HG03558 (cell line): ENCODE measurements at regions not wholly inside any gene's neighbourhood (a gene's known extent, or its start where the extent isn't known, plus 50 kb on each side); places are given as distances from the start of the nearest gene placed in this dataset.

ENCODE experiments used
- ATAC-seq: cut with Tn5 transposase; IDR thresholded peaks from one replicate; pipeline ENCODE4 v1.9.1; 2021; ENCODE audit warnings: moderate number of reproducible peaks; ENCODE audit not compliant: unreplicated experiment; ENCODE audit errors: extremely low read depth

DNA sequence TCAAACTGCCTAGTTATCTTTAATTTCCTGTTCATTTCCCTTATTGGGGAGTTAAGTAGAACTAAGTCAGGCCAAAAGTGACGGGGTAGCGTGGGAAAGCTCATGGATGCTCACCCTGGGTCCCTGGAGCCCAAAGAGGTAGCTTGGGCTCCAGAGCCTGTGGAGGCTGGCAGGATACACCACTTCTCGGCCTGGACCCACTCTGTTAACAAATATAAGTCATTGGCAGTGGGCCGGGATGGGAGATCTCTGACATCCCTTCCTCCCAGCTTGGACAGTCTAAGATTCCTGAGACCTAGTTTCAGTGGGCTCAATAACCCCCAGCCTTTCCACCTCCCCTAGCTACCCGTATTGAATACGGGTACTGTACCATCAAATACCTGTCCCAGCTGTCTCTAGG is 106.1 kb downstream of the EFNB1 start:
- ATAC-seq, result no peak

DNA sequence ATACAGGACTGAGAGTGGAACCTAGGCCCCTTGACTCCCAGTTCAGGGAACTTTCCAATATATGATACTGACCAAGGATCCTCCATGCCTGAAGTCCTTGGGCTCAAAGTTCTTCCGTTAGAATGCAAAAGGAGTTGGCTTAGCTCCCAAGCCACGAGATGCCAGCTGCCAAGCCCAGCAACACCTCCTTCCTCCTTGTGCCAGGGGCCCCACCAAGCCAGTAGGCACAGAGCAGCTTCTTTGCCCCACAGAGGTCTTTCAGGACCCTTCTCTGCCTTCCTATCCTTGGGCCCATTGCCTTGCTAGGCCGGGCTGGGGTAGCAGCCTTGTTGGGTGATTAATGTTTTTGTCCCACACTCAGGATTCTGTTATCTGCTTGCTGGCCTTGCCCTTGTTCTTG is 105.6 kb downstream of the EFNB1 start:
- ATAC-seq, result no peak

DNA sequence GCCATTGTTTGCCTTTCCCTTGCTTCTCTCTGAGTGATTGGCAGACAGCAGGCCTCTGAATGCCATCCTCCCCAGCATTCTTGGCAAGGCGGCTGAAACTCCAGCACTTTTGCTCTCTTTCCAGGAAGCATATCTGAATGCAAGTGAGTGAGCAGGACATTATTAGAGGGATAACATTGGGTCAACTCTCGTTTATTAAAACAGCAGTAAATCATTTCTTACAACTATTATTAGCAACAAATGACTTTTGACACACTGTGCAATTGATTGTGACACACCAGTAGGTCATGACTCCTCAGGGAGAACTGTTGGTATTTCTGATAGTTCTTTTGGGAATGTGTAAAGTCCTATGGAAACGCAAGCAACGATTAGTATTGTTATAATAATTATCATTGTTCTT is 103.8 kb downstream of the EFNB1 start:
- ATAC-seq, result no peak

DNA sequence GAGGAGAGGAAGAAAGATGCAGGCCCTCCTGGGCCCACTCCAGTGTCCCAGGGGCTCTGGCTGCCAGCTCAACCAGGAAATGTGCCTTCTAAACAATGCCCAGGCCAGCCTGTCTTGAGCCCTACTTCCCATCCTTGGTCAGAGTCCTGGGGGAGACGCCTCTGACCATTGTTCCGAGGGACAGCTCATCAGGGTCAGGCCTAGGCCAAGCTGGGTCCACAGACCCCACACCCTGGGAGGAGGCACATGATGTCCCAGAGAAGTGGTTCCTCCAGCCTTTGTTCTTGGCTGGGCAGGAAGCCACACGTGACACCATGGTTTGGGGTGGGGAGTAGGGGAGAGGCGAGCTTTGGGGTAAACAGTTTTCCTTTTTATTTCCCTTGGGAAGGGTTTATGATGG is 102.5 kb downstream of the EFNB1 start:
- ATAC-seq, result no peak

DNA sequence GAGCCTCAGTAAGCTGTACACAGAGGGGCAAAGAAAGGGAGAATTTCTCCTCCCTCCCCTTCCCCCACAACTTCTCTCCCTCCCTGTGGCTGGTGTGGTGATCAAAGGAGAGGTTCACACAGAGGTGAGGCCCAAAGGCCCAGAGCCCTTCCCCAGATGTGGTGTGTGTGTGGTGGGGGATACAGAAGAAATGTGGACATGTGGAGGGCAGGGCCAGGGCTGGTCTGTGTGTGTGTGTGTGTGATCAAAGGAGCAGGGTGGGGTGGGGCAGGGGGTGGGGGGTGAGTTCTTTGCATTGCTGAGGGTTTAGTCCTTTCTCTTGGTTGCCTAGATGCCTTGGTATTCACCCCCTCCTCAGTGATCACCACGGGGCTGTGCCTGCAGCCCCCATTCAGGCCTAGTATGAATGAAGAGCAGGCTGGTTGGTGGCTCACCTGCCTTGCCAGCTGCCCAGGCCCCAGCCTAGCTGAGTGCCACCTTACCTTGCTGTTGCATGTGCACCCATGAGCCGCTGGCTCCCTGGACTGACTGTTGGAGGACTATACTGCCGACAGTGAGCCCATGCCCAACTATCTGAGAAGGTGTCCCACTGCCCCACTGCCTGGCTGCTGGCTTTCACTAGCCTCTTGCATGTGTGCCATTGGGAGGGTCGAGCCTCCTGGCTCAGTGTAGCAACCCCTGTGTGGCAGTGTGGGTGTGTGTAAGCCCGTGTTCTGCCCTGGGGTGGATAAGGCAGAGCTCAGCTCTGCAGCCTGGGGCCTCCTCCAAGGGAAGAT is 101.9 kb downstream of the EFNB1 start:
- no peak for ATAC-seq

DNA sequence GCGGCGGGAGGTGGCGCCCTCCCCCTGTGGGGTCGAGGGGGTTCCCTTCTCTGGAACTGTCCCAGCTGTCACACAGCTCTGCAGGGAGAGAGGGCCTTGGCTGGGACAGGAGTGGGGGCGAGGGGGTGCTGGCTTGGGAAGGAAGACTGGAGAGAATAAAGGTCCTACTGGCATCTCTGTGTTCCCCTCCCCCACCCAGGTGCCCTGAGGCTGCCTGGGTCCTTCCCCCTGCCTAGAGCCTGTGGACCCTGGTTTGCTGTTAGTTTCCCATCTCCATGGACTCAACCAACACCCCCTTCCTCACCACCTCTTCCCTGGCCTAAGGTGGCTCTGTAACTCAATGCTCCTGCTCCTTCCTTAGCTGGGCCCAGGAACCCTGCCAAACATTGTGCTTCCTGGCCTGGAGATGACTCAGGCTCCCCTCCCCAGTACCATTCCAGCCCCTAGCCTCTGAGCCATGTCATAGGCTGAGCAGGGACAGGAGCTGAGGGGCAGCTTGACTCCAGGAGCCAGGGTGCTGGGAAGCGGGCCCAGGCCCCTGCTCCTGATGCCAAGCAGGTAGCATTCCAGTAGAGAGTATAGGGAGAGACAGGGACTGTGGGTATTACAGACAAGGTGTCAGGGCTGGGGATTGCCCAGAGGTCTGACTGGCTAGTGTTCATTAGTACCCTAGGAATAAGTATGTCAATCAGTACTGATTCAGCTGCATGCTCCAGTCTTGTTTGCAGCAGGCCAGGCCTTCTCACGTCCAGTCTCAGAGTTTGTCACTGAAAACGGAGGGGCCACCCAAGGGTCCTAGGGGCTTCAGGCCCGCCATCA is 100.7 kb downstream of the EFNB1 start:
- no peak for ATAC-seq

DNA sequence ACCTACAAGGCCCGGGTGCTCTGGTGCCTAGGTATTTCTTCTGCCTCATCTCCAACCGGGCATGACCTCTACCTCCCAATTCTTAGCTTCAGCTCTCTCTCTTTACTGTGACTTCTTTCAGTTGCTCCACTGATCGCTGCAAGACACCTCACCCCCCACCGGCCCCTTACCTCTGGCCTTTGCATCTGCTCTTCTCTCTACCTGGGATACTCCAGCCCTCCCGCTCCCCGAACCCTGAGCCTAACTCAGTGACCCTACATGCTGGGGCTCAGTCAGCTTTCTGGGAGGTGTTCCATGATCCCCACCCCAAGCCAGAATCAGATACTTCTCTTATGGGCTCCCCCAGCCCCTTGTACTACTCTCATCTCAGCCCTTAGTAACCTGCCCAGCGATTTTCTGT is 99.6 kb downstream of the EFNB1 start:
- no peak for ATAC-seq

DNA sequence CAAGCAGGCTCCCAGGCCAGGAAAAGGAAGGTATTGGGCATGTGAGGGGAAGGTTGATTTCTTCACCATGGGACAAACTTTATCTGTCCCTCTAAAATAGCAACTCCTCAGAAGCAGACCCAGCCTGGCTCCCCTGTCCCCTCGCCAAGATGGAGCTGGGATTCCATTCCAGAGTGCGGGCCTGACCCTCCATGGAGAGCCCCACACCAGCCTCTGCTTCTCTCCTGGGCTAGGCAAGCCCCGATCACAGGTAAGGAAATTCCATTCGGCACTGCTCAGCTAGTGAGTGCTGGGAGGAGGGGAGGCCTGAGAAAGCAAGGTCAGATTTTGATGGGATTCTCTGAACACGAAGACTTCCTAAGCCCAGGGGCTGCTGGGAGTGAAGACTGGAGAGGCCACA is 98.4 kb downstream of the EFNB1 start:
- no peak for ATAC-seq

DNA sequence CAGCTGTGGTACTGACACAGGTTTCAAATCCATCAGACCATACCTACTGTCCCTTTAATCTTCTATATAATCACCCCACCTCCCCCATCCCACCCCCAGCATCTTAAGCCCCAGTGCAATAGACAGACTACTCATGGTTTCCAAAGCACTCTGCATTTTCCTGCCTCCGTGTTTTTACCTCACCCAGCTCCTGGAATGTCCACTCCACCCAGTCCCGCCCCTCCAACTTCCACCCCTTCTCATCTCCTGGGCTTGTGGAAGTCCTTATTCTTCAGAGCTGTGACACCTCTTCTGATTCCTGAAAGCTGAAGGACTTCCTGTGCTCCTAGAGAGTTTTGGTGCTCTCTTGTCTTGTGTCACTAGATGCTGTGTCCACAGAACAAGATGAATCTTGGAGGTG is 94.3 kb downstream of the EFNB1 start:
- no peak for ATAC-seq

DNA sequence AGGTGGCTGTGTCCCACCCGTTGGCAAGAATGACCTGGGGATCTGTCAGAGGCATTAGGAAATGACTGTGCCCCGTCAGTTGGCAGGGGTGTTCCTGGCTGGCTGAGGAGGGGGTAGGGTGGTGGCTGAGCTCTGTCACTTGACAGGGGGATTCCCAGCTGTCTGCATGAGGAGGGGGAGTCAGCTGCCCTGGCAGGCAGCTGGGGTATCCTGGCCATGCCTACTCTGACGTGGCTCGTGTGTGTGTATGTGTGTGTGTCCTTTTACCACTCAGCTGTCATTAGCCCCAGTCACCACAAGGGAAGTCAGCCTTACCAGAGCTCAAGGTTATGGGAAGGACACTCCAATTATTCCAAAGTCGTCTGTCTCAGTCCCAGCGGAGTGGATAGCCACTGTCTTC is 93.2 kb downstream of the EFNB1 start:
- no peak for ATAC-seq

DNA sequence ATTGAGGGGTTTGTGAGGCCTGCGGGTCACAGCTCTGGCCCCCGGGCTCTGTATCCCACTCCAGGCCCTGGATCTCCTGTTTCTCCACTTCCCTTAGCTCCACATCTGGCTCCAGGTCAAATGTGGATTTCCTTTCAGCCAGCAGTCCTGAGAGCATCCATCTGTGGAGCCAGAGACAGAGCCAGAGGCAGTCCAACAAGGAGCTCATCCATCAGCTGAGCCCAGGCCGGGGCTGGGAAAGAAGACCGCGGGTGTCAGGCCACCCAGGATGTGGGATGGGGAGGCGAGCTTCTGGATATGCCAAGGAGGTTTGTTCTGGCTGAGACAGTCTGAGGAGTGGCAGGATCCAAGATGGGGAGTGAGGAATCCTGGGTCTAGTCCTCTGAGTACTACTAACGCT is 91.7 kb downstream of the EFNB1 start:
- ATAC-seq, result no peak

DNA sequence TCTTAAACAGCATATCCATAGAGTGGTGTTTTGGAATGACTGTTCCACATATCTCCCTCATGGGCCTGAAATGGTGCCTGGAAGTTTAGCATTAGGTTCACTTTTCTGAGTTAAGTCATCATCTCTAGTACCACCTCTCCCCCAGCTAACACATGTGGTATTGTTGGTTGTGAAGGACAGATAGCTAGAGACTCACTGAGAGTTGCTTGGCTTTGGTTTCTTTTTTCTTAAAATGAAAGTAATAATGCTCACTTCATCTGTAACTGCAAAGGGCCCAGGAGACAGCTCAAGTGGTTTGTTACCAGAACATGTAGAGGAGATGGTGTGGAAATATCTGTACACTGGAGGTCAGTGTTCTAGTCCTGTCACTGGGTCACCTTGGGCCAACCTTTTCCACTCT is 90.9 kb downstream of the EFNB1 start:
- no peak for ATAC-seq

DNA sequence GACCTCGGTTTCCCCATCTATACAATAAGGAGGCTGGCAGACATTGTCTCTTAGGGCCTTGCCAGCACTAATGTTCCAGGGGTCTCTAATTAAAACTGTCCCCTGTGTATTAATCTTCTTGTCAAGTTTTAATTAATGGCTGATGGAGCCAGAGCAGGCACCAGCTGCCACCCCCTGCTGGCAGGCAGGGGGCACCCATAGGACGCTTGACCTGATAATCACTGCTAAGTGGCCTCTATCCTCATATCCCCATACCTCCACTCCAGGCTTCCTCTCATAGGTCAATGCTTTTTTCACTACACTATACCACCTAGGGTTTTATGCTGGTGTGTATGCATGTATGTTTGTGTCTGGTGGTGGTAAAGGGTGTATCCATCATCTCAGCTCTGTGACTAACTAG is 89.4 kb downstream of the EFNB1 start:
- ATAC-seq, result no peak

DNA sequence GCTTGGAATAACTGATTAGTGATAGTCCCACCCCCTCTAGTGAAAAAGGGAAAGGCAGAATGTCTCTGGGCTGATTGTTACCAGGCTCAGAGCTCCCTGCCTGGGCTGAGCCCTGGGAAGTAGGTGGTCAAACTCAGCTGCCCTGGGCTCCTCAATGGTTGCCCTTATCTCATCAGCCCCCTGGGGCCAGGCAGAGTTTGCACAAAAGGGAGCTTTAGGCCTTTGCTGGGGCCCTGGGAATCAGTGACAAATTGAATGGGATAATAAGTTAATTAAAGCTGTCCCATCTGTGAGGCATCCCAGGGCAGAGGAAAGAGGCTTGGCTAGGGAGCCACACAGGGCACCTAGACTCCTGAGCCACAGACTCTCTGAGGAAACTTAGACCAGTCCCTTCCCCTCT is 89.0 kb downstream of the EFNB1 start:
- no peak for ATAC-seq

DNA sequence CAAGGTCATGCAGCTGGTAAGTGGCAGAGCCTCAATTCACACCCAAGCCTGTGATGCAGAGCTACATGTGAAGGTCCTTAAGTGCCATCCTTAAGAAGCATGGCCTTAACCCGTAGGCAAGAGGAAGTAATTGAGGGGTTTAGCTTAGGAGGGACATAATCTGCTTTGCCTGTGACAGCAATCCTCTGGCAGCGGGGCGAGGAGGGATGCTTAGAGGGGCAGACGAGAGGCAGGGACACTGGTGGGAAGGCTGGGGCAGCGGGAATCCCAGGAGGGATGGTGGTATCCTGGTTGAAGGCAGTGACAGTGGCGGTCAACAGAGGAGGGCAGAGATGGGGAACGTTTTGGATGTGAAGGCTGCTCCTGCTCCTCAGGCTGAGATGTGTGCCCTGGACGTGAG is 88.1 kb downstream of the EFNB1 start:
- ATAC-seq, result no peak

DNA sequence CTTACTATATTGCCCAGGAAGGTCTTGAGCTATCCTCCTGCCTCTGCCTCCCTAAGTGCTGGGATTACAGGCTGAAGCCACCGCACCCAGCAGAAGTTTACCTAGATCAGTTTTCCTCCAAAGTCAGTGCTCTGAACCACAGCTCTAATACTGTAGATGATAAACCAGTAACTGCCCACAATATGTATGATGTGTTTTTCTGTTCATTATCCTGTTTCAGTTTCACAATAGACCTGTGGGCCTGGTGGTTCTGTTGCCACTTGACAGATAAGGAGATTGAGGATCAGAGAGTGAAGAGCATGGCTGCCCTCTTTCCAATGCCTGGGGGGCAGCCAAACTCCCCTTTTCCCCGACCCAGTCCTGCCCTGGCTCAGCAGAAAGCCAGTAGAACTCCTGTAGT is 87.0 kb downstream of the EFNB1 start:
- ATAC-seq, result no peak

DNA sequence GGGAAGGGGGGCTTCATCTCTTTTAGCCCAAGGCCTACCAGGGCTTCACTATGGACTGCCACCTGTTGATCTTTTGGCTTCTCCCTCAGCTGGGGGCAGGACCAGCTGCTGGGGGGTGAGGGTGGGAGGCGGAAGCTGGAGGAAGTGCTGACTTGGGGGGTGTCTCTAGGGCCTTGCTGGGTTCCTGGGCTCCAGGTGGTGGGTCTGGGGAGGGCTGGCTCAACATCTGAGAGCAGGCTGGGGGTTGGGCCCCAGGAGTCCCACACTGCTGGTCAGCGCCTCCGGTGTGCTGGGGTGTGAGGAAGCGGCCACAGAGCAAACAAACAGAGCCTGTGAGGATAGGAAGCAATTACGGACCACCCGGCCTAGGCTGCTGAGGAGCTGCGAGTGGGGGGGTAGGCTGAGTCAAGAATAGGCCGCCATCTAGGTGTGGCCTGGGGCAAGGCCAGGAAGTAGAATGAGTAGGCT is 85.7 kb downstream of the EFNB1 start:
- no peak for ATAC-seq

DNA sequence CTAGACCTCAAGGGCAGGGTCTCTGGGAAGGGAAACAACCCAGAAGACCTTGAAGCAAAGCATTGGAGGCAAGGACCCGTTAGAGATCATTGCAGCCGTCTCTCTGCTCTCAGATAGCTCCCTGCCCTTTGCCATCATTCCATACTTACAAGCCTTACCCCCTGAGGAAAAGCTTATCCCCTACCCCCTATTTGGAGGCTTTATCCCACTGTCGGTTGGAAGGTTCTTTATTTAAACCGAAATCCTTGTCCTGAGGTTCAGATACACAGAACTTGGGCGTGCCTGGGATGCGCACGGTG is 84.4 kb downstream of the EFNB1 start:
- no peak for ATAC-seq

DNA sequence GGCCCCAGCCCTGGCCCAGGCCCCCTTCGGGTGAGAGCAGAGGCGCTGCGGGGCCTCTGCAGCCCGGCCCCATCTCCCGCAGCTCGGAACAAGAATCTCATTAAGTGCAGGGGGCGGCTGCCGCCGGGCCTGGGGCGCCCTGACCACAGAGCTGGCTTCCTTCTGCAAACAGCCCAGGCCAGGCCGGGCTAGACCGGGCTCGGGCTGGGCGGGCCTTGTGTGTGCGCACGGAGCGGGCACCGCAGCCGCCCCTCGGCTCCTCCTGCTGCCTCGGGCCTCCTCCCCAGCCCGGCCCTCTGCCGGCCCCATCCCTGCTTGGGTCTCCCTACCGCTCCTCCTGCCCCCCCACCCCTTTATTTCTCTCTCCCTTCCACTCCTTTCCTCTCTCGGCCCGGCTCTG is 83.3 kb downstream of the EFNB1 start:
- ATAC-seq, result no peak

DNA sequence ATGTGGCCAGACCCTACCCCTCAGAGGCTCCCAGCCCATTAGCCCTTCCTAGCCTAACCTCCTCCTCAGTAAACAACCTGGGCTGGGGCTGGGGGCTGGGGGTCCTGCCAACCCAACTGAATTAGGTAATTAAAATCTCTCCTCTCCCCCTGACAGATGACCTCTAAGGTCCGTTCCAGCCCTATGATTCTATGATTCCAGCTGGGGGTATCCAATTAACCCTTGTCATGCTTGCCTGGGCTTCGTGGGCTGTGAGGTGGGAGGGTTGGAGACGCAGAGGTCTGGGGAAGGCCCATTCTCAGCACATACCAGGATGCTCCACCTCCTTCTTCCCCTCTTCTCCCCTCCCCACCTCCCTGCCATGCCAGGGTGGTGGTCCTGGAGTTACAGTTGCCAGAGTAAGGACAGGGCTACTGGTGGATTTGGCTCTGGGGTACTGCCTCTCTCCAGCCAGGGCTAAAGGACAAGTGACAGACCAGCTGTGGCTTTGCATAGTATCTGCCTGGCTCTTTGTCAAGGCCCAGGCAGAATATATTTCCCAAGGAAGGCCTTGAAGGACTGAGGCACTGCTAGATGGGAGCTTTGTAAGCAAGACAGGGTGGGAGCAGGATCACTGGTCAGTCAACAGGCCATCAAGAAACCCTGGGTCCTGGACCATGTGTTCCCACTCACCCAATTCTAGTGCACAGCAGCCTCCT is 82.1 kb downstream of the EFNB1 start:
- ATAC-seq, result no peak

DNA sequence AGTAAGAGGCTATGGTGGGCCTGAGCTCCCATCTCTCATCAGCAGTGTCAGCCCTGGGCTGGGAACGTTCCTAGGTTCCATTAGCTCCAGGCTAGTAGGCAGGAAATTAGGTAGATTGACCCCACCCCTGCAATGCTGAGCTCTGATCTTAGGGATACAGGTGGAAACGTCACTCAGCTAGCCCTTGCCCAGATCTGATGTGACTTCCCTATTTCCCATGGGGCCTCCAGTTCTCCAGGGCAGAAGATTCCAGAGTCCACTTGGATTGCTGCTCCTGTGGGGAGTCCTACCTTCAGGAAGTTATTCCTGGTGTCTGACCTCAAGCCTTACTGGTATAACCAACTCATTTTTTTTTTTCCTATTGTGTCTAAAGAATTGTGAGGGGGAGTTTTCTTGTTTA is 81.1 kb downstream of the EFNB1 start:
- no peak for ATAC-seq
